HL-60 (cell line): ENCODE measurements at regions not wholly inside any gene's neighbourhood (a gene's known extent, or its start where the extent isn't known, plus 50 kb on each side); places are given as distances from the start of the nearest gene placed in this dataset.

Experiments
- DNase-seq, 2 experiments: peaks; one replicate each; pipeline ENCODE4 v3.0.0-alpha.2; 2010 to 2020; ENCODE audit warnings: low read depth in 1 of 2, low spot score in 1 of 2
- H3K27ac ChIP-seq: fragments of 250-450 bp; sonication (Bioruptor Pico); replicated peaks from 2 replicates; pipeline ENCODE4 v1.5.1; 2020; ENCODE audit warnings: mild to moderate bottlenecking, moderate library complexity
- H3K27me3 ChIP-seq: fragments of 250-450 bp; sonication (Bioruptor Pico); 2 replicates; pipeline ENCODE4 v1.5.1; 2021; ENCODE audit warnings: mild to moderate bottlenecking, moderate library complexity; ENCODE audit not compliant: insufficient read depth, poor library complexity, severe bottlenecking
- H3K4me3 ChIP-seq: replicated peaks from 2 replicates; pipeline ENCODE4 v1.5.1; 2011; ENCODE audit warnings: mild to moderate bottlenecking, control low read depth, low read length; ENCODE audit not compliant: insufficient read depth
- CTCF ChIP-seq: IDR thresholded peaks from one replicate; pipeline ENCODE4 v1.5.1; 2011; ENCODE audit warnings: low read length, control low read depth, inconsistent platforms; ENCODE audit not compliant: insufficient read depth
- GABPA ChIP-seq: IDR thresholded peaks from 2 replicates; pipeline ENCODE4 v1.6.1; 2012; ENCODE audit warnings: low read depth
- POLR2AphosphoS5 ChIP-seq: IDR thresholded peaks from 2 replicates; pipeline ENCODE4 v1.6.1; 2012; ENCODE audit warnings: low read depth
- REST ChIP-seq: IDR thresholded peaks from 2 replicates; pipeline ENCODE4 v1.6.1; 2012; ENCODE audit warnings: low read depth; ENCODE audit not compliant: insufficient replicate concordance
- SPI1 ChIP-seq: IDR thresholded peaks from 2 replicates; pipeline ENCODE4 v1.6.1; 2012; ENCODE audit warnings: low read depth, mild to moderate bottlenecking, borderline replicate concordance

GRCh38 chr18:47720741-47721140 lies 209.7 kb downstream of the SMAD2 start:
- Histone ChIP-seq H3K27ac (no peak overlapping the region), H3K27me3 (no peaks in the 10 kb centered on the region), H3K4me3 (no peak overlapping the region)
- no peak for TF ChIP-seq REST
- no peak for TF ChIP-seq CTCF
- no peak for TF ChIP-seq GABPA
- TF ChIP-seq POLR2AphosphoS5: no peak
- TF ChIP-seq SPI1: no peak
- DNase-seq: no peak

- TF ChIP-seq POLR2AphosphoS5: no peak
- TF ChIP-seq REST: no peak
- no peak for TF ChIP-seq CTCF
- no peak for TF ChIP-seq SPI1
- no peak for TF ChIP-seq GABPA
- DNase-seq: no peak
Measured at GRCh38 chr18:47719096-47719780, 211.2 kb downstream of the SMAD2 start.

GRCh38 chr18:47718646-47719045 lies 211.8 kb downstream of the SMAD2 start:
- H3K27ac ChIP-seq: no peak overlapping the region
- DNase-seq: no peak
- no peak for TF ChIP-seq GABPA
- TF ChIP-seq CTCF: no peak
- TF ChIP-seq REST: no peak
- TF ChIP-seq POLR2AphosphoS5: no peak
- TF ChIP-seq SPI1: no peak
- H3K27me3 ChIP-seq: no peaks in the 10 kb centered on the region
- H3K4me3 ChIP-seq: no peak overlapping the region

More at GRCh38 chr18:47719096-47719780, 211.2 kb downstream of the SMAD2 start:
- no peak overlapping the region for H3K27ac ChIP-seq
- H3K27me3 ChIP-seq: no peaks in the 10 kb centered on the region
- no peak overlapping the region for H3K4me3 ChIP-seq
